ENCODE measurements at regions not wholly inside any gene's neighbourhood (a gene's known extent, or its start where the extent isn't known, plus 50 kb on each side); places are given as distances from the start of the nearest gene placed in this dataset.
"Not testable (repeated sequence)": the region's sequence is repeated elsewhere in the genome, so short reads cannot be mapped to it uniquely, and the experiment has no call there.

GRCh38 chr14:86756521-86757190, 1226.7 kb downstream of the FLRT2 start:
- intact Hi-C loops (cut with micrococcal nuclease) (no loop called here), dilution Hi-C loops (cut with MboI; ENCODE audit: extremely low pct_ligation_motif_present, low sequenced_read_pairs) (no loop called here)
- no TSS peak for BruUV-seq (replicated peaks)
- Histone ChIP-seq H3K36me3 (ENCODE audit: control insufficient read depth in 2 of 2, extremely low read depth in 1 of 2, insufficient read depth in 2 of 2, low read length in 2 of 2) (no peaks in the 10 kb centered on the region), H3K9me3 (replicated peaks; ENCODE audit: control insufficient read depth, insufficient read depth, low read length) (peaks cover 6% of the 10 kb centered on the region), H4K20me1 (replicated peaks; ENCODE audit: control insufficient read depth, extremely low read depth, insufficient read depth, low read length) (no peaks in the 10 kb centered on the region), H3K4me2 (ENCODE audit: insufficient read depth, low read length) (no peak overlapping the region), H3K9ac (replicated peaks; ENCODE audit: extremely low read depth, insufficient read depth, low read length) (no peak overlapping the region), H2AFZ (ENCODE audit: low read depth, low read length) (no peak overlapping the region), H3K27ac (ENCODE audit: insufficient read depth, low read depth, low read length) (no peak overlapping the region), H3K4me3 (replicated peaks in 1 of 3; ENCODE audit: insufficient read depth in 1 of 3, low read depth in 1 of 3, low read length in 3 of 3) (no peak overlapping the region), H3K4me1 (ENCODE audit: control insufficient read depth, extremely low read depth, insufficient read depth, low read length) (no peaks in the 10 kb centered on the region), H3K9me1 (replicated peaks; ENCODE audit: control insufficient read depth, extremely low read depth, insufficient read depth, low read length) (no peaks in the 10 kb centered on the region), H3K27me3 (ENCODE audit: control insufficient read depth in 2 of 2, insufficient read depth in 2 of 2, low read length in 2 of 2) (no peaks in the 10 kb centered on the region), H3K79me2 (ENCODE audit: control insufficient read depth, insufficient read depth, low read length) (no peaks in the 10 kb centered on the region)
- no peak for TF ChIP-seq POLR2AphosphoS5 (IDR thresholded peaks at IDR 0.05; ENCODE audit: insufficient read depth, low read depth, low read length)
- no peak for TF ChIP-seq MYC (IDR thresholded peaks at IDR 0.05; ENCODE audit: low read depth, low read length)
- no peak for TF ChIP-seq FOS (IDR thresholded peaks at IDR 0.05; ENCODE audit: borderline replicate concordance, insufficient read depth, low read length)
- TF ChIP-seq EZH2 (IDR thresholded peaks at IDR 0.05; ENCODE audit: borderline replicate concordance, low read depth, low read length, severe bottlenecking) = no peak
- TF ChIP-seq, protein P1, sequence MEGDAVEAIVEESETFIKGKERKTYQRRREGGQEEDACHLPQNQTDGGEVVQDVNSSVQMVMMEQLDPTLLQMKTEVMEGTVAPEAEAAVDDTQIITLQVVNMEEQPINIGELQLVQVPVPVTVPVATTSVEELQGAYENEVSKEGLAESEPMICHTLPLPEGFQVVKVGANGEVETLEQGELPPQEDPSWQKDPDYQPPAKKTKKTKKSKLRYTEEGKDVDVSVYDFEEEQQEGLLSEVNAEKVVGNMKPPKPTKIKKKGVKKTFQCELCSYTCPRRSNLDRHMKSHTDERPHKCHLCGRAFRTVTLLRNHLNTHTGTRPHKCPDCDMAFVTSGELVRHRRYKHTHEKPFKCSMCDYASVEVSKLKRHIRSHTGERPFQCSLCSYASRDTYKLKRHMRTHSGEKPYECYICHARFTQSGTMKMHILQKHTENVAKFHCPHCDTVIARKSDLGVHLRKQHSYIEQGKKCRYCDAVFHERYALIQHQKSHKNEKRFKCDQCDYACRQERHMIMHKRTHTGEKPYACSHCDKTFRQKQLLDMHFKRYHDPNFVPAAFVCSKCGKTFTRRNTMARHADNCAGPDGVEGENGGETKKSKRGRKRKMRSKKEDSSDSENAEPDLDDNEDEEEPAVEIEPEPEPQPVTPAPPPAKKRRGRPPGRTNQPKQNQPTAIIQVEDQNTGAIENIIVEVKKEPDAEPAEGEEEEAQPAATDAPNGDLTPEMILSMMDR (IDR thresholded peaks at IDR 0.05; ENCODE audit: extremely low read depth in 1 of 2, insufficient read depth in 1 of 2, low read depth in 1 of 2, low read length in 2 of 2) = no peak
- FAIRE-seq = no peak
- ChIA-PET POLR2A (no interaction called here), CTCF (no interaction called here)
- DNase-seq (ENCODE audit: low read depth, low spot score) = no peak

GRCh38 chr14:86750488-86750887, 1220.5 kb downstream of the FLRT2 start:
- H3K4me2 ChIP-seq (ENCODE audit: insufficient read depth, low read length); POLR2A ChIA-PET; H3K36me3 ChIP-seq (ENCODE audit: control insufficient read depth in 2 of 2, extremely low read depth in 1 of 2, insufficient read depth in 2 of 2, low read length in 2 of 2); H4K20me1 ChIP-seq (replicated peaks; ENCODE audit: control insufficient read depth, extremely low read depth, insufficient read depth, low read length); DNase-seq (ENCODE audit: low read depth, low spot score); H2AFZ ChIP-seq (ENCODE audit: low read depth, low read length); intact Hi-C loops (cut with micrococcal nuclease); H3K27ac ChIP-seq (ENCODE audit: insufficient read depth, low read depth, low read length); FAIRE-seq; H3K9ac ChIP-seq (replicated peaks; ENCODE audit: extremely low read depth, insufficient read depth, low read length); H3K4me1 ChIP-seq (ENCODE audit: control insufficient read depth, extremely low read depth, insufficient read depth, low read length); H3K4me3 ChIP-seq (replicated peaks in 1 of 3; ENCODE audit: insufficient read depth in 1 of 3, low read depth in 1 of 3, low read length in 3 of 3); CTCF ChIA-PET; BruUV-seq (replicated peaks); H3K27me3 ChIP-seq (ENCODE audit: control insufficient read depth in 2 of 2, insufficient read depth in 2 of 2, low read length in 2 of 2); H3K9me1 ChIP-seq (replicated peaks; ENCODE audit: control insufficient read depth, extremely low read depth, insufficient read depth, low read length); dilution Hi-C loops (cut with MboI; ENCODE audit: extremely low pct_ligation_motif_present, low sequenced_read_pairs); H3K9me3 ChIP-seq (replicated peaks; ENCODE audit: control insufficient read depth, insufficient read depth, low read length); H3K79me2 ChIP-seq (ENCODE audit: control insufficient read depth, insufficient read depth, low read length): not testable (repeated sequence)
